ENCODE measurements at regions not wholly inside any gene's neighbourhood (a gene's known extent, or its start where the extent isn't known, plus 50 kb on each side); places are given as distances from the start of the nearest gene placed in this dataset.

- no peak overlapping the region for H3K4me3 ChIP-seq (ENCODE audit: low read length)
- H3K27ac ChIP-seq (ENCODE audit: low read length) = no peak overlapping the region
- 0 out of 2 replicates have a peak, but pooled peaks cover under 1% of the 10 kb centered on the region for H3K9me3 ChIP-seq (ENCODE audit: insufficient read depth, low read depth, low read length)
- no peaks in the 10 kb centered on the region for H3K27me3 ChIP-seq (ENCODE audit: insufficient read depth, low read length)
- no peaks in the 10 kb centered on the region for H3K36me3 ChIP-seq (ENCODE audit: insufficient read depth, low read depth, low read length)
- no peak overlapping the region for H3K9ac ChIP-seq (ENCODE audit: low read depth, low read length)
- H3K4me1 ChIP-seq (ENCODE audit: insufficient read depth, low read length) = no peaks in the 10 kb centered on the region
Observed at GRCh38 chr13:109301276-109301675, 485.1 kb downstream of the IRS2 start.

DNA sequence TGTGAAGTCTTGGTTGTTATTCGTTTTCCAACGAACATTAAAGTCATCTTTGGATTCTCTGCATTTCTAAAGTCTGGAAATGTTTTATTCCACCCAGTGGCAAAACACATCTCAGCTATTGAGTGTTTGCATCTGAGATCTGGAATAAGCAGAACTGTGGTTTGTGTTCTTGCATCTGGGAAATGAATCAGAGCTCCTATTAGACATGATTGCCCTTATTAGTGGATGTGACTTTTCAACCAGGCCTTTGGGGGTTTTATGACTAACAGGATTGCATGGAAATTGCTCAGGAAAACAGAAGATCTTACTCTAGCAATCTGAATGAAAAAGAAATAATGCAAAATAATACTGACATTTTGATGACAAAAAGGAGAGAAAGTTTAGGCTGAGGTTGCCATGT is 488.8 kb downstream of the IRS2 start:
- Histone ChIP-seq H3K9ac (ENCODE audit: low read depth, low read length) (no peak overlapping the region), H3K4me3 (ENCODE audit: low read length) (no peak overlapping the region), H3K27ac (ENCODE audit: low read length) (no peak overlapping the region), H3K4me1 (ENCODE audit: insufficient read depth, low read length) (no peaks in the 10 kb centered on the region), H3K27me3 (ENCODE audit: insufficient read depth, low read length) (no peaks in the 10 kb centered on the region), H3K9me3 (ENCODE audit: insufficient read depth, low read depth, low read length) (peaks cover 10% of the 10 kb centered on the region), H3K36me3 (ENCODE audit: insufficient read depth, low read depth, low read length) (no peaks in the 10 kb centered on the region)

- Histone ChIP-seq H3K9ac (ENCODE audit: low read depth, low read length) (no peak overlapping the region), H3K36me3 (ENCODE audit: insufficient read depth, low read depth, low read length) (no peaks in the 10 kb centered on the region), H3K27ac (ENCODE audit: low read length) (no peak overlapping the region), H3K27me3 (ENCODE audit: insufficient read depth, low read length) (no peaks in the 10 kb centered on the region), H3K9me3 (ENCODE audit: insufficient read depth, low read depth, low read length) (peaks cover 10% of the 10 kb centered on the region), H3K4me3 (ENCODE audit: low read length) (no peak overlapping the region), H3K4me1 (ENCODE audit: insufficient read depth, low read length) (no peaks in the 10 kb centered on the region)
Observed at GRCh38 chr13:109293166-109293565, 493.2 kb downstream of the IRS2 start.

DNA sequence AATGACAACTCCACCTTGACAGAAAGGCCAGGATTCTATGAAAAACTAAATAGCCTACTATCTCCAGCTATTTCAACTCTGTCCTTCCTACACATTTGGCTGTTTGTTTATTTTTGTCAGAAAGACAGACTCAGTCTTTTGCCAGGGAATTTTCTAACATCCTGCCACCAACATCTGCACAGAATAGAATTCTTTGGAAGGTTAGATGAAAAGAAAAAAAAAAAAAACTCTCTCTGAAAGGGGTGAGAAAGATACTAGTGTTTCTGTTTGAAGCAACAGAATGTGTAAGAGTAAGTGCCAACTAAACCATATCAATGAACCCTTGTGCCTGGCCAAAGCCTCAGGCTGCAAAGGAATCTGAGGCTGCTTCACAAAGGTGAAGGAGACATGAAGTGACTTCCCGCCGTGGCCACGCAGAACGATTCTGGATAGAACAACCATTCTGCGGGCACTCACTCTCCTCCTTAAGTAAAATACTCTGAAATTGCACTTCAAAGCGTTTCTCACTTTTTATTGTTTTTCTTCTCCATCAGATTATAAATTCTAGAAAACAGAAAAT is 498.2 kb downstream of the IRS2 start:
- Histone ChIP-seq H3K4me3 (ENCODE audit: low read length) (no peak overlapping the region), H3K27me3 (ENCODE audit: insufficient read depth, low read length) (no peaks in the 10 kb centered on the region), H3K36me3 (ENCODE audit: insufficient read depth, low read depth, low read length) (no peaks in the 10 kb centered on the region), H3K27ac (ENCODE audit: low read length) (no peak overlapping the region), H3K9ac (ENCODE audit: low read depth, low read length) (no peak overlapping the region), H3K4me1 (ENCODE audit: insufficient read depth, low read length) (no peaks in the 10 kb centered on the region), H3K9me3 (ENCODE audit: insufficient read depth, low read depth, low read length) (no peaks in the 10 kb centered on the region)

- Histone ChIP-seq H3K27ac (ENCODE audit: low read length) (no peak overlapping the region), H3K4me1 (ENCODE audit: insufficient read depth, low read length) (no peaks in the 10 kb centered on the region), H3K27me3 (ENCODE audit: insufficient read depth, low read length) (no peaks in the 10 kb centered on the region), H3K9ac (ENCODE audit: low read depth, low read length) (no peak overlapping the region), H3K4me3 (ENCODE audit: low read length) (no peak overlapping the region), H3K9me3 (ENCODE audit: insufficient read depth, low read depth, low read length) (no peaks in the 10 kb centered on the region), H3K36me3 (ENCODE audit: insufficient read depth, low read depth, low read length) (no peaks in the 10 kb centered on the region)
Observed at GRCh38 chr13:109287553-109287952, 498.8 kb downstream of the IRS2 start.

DNA sequence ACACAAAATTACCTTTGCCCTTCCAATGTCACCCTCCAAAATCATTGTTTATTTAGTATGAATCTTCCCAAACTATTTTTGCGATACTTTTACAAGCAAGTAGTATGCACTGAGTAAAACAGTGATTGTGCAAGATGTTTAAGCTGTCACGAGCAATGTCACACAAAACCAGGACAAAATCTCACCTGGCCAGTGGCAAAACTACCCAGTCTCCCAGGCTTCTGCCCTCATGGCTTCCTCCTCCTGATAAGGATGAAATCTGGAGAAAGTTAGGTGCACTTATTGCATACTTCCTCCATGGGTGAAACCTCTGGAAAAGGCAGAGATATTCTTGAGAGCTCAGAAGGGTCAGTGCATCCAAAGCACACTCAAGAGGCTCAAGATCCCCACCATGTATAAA is 500.8 kb downstream of the IRS2 start:
- no peaks in the 10 kb centered on the region for H3K9me3 ChIP-seq (ENCODE audit: insufficient read depth, low read depth, low read length)
- no peak overlapping the region for H3K27ac ChIP-seq (ENCODE audit: low read length)
- H3K9ac ChIP-seq (ENCODE audit: low read depth, low read length) = no peak overlapping the region
- H3K4me3 ChIP-seq (ENCODE audit: low read length) = no peak overlapping the region
- H3K36me3 ChIP-seq (ENCODE audit: insufficient read depth, low read depth, low read length) = no peaks in the 10 kb centered on the region
- no peaks in the 10 kb centered on the region for H3K27me3 ChIP-seq (ENCODE audit: insufficient read depth, low read length)
- H3K4me1 ChIP-seq (ENCODE audit: insufficient read depth, low read length) = peaks cover 4% of the 10 kb centered on the region

DNA sequence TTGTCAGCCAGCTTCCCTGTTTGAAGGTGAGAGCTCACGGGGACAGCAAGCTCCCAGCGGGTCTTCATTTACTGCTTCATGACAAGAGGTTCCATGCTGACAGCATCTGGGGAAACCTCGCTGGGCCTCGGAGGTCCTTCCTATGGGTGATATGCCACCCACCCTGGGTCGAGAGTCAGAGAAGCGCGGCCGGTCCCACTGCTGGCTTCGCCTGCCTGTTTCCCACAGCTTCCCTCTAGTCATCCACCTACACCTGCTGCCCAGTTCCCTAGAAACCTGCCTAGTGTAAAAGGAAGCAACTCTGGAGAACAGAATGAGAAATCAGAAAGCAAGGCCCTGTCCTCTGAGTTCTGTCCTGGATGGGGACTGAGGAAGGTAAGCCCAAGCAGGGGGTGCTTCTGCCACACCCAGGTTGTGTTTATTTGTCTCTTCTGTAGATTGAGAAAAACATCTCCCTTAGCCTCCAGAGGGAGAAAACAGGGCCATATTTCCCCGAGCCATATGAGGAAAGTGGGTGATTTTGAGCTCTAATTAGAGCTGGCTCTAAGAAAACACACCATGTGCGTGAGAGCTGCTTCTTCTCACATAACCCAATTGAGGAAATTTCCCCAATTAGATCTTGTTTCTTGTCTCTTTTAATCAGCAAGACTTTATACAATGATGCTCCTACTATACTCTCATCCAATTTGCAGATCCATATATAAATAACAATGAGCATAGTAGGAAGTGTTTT is 504.3 kb downstream of the IRS2 start:
- H3K27ac ChIP-seq (ENCODE audit: low read length) = no peak overlapping the region
- H3K9me3 ChIP-seq (ENCODE audit: insufficient read depth, low read depth, low read length) = no peaks in the 10 kb centered on the region

GRCh38 chr13:109281017-109281902 is 505.1 kb downstream of the IRS2 start:
- Histone ChIP-seq H3K27me3 (ENCODE audit: insufficient read depth, low read length) (no peaks in the 10 kb centered on the region), H3K4me1 (ENCODE audit: insufficient read depth, low read length) (peaks cover 4% of the 10 kb centered on the region), H3K9me3 (ENCODE audit: insufficient read depth, low read depth, low read length) (no peaks in the 10 kb centered on the region), H3K36me3 (ENCODE audit: insufficient read depth, low read depth, low read length) (no peaks in the 10 kb centered on the region), H3K27ac (ENCODE audit: low read length) (no peak overlapping the region), H3K4me3 (ENCODE audit: low read length) (no peak overlapping the region), H3K9ac (ENCODE audit: low read depth, low read length) (no peak overlapping the region)

More for the DNA sequence above, 504.3 kb downstream of the IRS2 start:
- H3K9ac ChIP-seq (ENCODE audit: low read depth, low read length) = no peak overlapping the region
- no peaks in the 10 kb centered on the region for H3K36me3 ChIP-seq (ENCODE audit: insufficient read depth, low read depth, low read length)
- H3K4me1 ChIP-seq (ENCODE audit: insufficient read depth, low read length) = peaks cover 4% of the 10 kb centered on the region
- no peaks in the 10 kb centered on the region for H3K27me3 ChIP-seq (ENCODE audit: insufficient read depth, low read length)
- no peak overlapping the region for H3K4me3 ChIP-seq (ENCODE audit: low read length)

DNA sequence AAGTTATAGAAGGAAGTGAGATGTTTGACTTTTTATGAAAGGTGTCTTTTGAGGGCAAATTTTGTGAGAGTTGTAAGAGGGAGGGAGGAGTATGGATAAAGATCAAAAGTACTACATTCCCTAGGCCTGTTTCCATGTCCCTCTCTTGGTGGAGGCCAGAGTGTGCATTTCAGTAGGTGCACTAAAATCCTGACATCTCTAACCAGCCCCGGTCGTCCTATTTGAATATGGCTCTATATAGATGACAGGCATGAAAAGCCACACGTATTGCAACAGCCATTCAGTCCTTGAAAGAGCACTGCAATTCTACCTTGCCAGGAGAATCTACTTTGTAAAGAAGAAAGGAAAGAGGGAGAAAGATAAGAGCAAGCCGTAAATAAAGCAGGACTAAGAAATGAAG is 510.1 kb downstream of the IRS2 start:
- H3K9me3 ChIP-seq (ENCODE audit: insufficient read depth, low read depth, low read length) = no peaks in the 10 kb centered on the region
- no peaks in the 10 kb centered on the region for H3K27me3 ChIP-seq (ENCODE audit: insufficient read depth, low read length)
- no peak overlapping the region for H3K27ac ChIP-seq (ENCODE audit: low read length)
- H3K4me1 ChIP-seq (ENCODE audit: insufficient read depth, low read length) = peaks cover 11% of the 10 kb centered on the region; the same call in 1 of the 2 replicates
- H3K4me3 ChIP-seq (ENCODE audit: low read length) = no peak overlapping the region
- no peaks in the 10 kb centered on the region for H3K36me3 ChIP-seq (ENCODE audit: insufficient read depth, low read depth, low read length)
- no peak overlapping the region for H3K9ac ChIP-seq (ENCODE audit: low read depth, low read length)

GRCh38 chr13:109275852-109276251 is 510.5 kb downstream of the IRS2 start:
- Histone ChIP-seq H3K4me3 (ENCODE audit: low read length) (no peak overlapping the region), H3K36me3 (ENCODE audit: insufficient read depth, low read depth, low read length) (no peaks in the 10 kb centered on the region), H3K9ac (ENCODE audit: low read depth, low read length) (no peak overlapping the region), H3K27ac (ENCODE audit: low read length) (no peak overlapping the region), H3K27me3 (ENCODE audit: insufficient read depth, low read length) (no peaks in the 10 kb centered on the region), H3K4me1 (ENCODE audit: insufficient read depth, low read length) (peaks cover 14% of the 10 kb centered on the region), H3K9me3 (ENCODE audit: insufficient read depth, low read depth, low read length) (no peaks in the 10 kb centered on the region)

DNA sequence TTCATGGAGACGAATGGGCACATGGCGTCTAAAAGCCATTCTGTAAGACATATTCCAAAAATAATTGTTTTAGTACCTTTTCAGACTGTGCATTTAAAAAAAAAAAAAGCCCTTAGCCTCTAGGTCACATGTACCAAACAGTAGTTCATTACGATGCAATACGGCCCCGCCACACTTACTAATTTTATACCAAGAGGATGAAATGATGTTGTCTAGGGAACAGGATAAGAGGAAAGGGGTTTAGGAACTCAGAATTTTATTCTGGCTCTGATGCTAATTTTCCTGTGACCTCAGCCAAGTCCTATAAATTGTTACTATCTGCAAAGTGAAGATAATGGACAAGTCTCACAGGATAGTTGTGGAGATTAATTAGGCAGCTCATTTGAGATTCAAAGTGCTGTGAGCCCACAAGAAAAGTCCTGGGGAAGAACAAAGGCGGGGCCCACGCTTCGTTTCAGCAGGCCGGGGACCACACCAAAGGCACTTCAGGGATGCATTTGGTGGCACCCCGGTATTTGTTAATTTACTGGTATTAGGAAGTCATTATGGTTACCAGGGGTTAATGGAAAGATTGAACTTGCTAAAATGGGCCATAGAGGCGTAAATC is 511.1 kb downstream of the IRS2 start:
- Histone ChIP-seq H3K27ac (ENCODE audit: low read length) (no peak overlapping the region), H3K4me1 (ENCODE audit: insufficient read depth, low read length) (peaks cover 14% of the 10 kb centered on the region), H3K9me3 (ENCODE audit: insufficient read depth, low read depth, low read length) (no peaks in the 10 kb centered on the region), H3K27me3 (ENCODE audit: insufficient read depth, low read length) (no peaks in the 10 kb centered on the region), H3K36me3 (ENCODE audit: insufficient read depth, low read depth, low read length) (no peaks in the 10 kb centered on the region), H3K9ac (ENCODE audit: low read depth, low read length) (no peak overlapping the region), H3K4me3 (ENCODE audit: low read length) (no peak overlapping the region)

All from iPS-20b (cell line).